Choroid plexus epithelial cell (primary cell): ENCODE measurements at regions not wholly inside any gene's neighbourhood (a gene's known extent, or its start where the extent isn't known, plus 50 kb on each side); places are given as distances from the start of the nearest gene placed in this dataset.
"Not testable (repeated sequence)": the region's sequence is repeated elsewhere in the genome, so short reads cannot be mapped to it uniquely, and the experiment has no call there.

Experiments used
- DNase-seq: peaks from one replicate; pipeline ENCODE4 v3.0.0-alpha.2; 2010; ENCODE audit warnings: low read depth
- H3K4me3 ChIP-seq: 2 replicates; pipeline ENCODE4 v1.5.1; 2011; ENCODE audit warnings: low read depth, mild to moderate bottlenecking, control low read depth, low read length, moderate library complexity
- TF ChIP-seq, protein P1 (sequence below): conservative IDR thresholded peaks from 2 replicates; pipeline ENCODE4 v1.5.1; 2011; ENCODE audit warnings: low read depth, mild to moderate bottlenecking, control low read depth, inconsistent platforms, low read length, moderate library complexity

DNA sequence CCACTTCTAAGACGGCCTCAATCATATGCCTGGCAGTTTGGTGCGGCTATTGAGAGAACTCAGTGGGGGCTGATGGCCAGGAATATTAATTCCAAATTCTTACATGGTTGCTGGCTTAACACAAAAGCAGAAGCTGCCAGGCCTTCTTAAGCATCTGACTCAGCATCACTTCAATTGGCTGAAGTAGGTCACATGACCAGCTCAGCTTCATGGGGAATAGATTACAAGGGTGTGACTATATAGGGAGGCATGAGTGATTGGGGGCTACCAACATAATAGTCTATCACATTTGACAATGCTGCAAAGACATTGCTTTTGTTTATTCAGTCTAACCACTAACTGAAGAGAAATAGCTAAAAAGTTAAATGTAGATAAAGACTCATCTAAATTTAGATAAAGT, 101.6 kb upstream of the ANKRD28 start:
- no peak overlapping the region for H3K4me3 ChIP-seq
- peak; percentile 70 for DNase-seq
- TF ChIP-seq, protein P1, sequence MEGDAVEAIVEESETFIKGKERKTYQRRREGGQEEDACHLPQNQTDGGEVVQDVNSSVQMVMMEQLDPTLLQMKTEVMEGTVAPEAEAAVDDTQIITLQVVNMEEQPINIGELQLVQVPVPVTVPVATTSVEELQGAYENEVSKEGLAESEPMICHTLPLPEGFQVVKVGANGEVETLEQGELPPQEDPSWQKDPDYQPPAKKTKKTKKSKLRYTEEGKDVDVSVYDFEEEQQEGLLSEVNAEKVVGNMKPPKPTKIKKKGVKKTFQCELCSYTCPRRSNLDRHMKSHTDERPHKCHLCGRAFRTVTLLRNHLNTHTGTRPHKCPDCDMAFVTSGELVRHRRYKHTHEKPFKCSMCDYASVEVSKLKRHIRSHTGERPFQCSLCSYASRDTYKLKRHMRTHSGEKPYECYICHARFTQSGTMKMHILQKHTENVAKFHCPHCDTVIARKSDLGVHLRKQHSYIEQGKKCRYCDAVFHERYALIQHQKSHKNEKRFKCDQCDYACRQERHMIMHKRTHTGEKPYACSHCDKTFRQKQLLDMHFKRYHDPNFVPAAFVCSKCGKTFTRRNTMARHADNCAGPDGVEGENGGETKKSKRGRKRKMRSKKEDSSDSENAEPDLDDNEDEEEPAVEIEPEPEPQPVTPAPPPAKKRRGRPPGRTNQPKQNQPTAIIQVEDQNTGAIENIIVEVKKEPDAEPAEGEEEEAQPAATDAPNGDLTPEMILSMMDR: no peak

DNA sequence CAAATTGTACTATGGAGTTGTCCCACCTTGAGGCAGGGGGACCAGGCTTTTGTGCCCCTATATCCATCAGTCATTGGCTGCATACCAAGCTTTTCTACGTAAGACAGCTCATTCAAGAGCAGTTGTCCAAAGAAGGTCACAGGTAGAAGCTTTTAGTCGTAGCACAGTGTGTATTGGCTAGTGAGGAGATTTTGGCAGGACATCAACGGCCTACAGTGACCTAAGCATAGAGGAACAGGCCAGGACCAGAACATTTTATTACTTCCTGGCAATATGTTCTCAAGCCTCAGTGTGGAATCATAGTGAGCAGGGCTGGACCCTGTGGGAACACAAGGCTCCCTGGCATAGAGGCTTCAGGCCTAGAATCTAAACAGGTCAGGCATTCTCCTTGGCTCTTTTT, 105.4 kb upstream of the ANKRD28 start:
- no peak overlapping the region for H3K4me3 ChIP-seq
- peak; percentile 53 for DNase-seq
- TF ChIP-seq, protein P1: no peak

DNA sequence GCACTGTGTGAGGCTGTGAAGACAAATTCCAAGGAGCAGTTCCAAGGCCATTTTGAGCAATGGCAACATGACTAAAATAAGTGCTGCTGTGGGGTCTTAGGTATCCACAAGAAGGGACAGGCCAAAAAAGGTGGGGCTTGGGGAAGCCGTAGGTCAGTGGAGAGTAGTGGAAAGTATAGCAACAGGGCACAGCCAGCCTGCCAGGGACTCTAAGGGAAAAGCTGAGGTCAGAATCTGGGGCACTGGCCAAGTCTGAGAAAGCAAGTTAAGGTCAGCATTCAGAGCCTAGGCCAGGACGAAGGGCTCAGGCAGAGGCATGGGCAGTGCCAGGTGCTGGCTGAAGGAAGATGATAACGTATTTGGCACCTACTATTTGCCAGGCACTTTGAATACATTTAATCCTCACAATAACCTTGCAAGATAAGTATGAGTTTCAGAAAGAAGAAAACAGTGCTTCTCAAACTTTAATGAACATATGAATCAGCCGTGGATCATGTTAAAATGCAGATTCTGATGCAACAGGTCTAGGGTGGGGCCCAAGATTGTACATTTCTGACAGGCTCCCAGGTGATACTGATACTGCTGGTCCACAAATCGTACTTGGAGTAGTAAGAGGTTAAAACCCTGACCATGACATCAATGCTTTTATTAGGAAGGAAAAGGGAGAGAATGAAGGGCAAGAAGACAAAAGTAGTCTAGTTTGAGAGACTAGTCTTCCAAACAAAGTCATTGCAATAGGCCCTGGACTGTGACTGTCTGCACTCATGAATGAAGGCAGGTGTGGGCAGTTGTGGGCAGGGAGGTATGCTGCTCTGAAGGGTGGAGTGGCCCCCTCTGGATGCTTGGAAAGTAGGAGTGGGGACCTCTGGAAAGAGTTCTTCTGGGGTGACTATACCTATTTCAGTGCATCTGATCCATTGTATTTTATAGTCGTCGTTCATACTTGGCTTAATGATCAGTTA, 106.3 kb upstream of the ANKRD28 start:
- TF ChIP-seq, protein P1: no peak
- DNase-seq: no peak
- no peak overlapping the region for H3K4me3 ChIP-seq

DNA sequence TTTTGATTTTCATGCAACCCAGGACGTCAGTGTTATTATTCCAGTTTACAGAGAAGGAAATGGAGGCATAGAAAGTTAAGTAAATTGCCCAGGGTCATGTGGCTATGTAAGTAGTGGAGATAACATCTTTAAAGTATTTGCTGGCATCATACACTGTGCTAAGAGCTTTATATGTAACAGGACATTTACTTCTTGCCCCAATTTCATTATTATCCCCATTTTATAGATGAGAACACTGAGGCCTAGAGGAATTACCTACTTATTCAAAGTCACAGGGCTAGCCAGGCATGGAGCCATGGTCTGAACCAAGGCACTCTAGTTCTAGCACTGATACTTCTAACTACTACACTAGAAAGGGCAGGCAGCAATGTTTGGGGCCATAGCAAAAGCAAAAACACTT, 107.3 kb upstream of the ANKRD28 start:
- DNase-seq: no peak
- TF ChIP-seq, protein P1: no peak

DNA sequence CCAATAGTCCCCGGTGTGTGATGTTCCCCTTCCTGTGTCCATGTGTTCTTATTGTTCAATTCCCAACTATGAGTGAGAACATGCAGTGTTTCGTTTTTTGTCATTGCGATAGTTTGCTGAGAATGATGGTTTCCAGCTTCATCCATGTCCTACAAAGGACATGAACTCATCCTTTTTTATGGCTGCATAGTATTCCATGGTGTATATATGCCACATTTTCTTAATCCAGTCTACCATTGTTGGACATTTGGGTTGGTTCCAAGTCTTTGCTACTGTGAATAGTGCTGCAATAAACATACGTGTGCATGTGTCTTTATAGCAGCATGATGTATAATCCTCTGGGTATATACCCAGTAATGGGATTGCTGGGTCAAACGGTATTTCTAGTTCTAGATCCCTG, 109.6 kb upstream of the ANKRD28 start:
- H3K4me3 ChIP-seq, DNase-seq: not testable (repeated sequence)

More for the DNA sequence above, 107.3 kb upstream of the ANKRD28 start:
- no peak overlapping the region for H3K4me3 ChIP-seq

DNA sequence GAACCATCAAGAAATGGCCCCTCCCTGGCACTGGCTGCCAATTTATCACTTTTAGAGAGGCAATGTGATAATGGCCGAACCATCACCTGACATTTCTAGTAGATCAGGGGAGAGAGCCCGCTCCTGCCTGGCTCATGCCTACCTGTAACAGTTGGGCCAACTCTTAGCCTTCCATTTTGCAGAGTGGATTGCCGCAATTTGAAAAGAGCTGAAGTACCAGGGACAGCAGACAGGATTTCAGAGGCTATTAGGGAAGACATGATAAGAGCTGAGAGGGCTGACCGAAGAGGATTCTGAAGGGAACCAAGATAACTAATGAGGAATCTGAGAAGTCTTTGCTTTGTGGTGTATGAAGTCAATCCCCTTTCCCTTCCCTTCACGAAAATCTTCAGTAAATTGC, 121.2 kb upstream of the ANKRD28 start:
- TF ChIP-seq, protein P1: no peak
- no peak overlapping the region for H3K4me3 ChIP-seq
- no peak for DNase-seq

DNA sequence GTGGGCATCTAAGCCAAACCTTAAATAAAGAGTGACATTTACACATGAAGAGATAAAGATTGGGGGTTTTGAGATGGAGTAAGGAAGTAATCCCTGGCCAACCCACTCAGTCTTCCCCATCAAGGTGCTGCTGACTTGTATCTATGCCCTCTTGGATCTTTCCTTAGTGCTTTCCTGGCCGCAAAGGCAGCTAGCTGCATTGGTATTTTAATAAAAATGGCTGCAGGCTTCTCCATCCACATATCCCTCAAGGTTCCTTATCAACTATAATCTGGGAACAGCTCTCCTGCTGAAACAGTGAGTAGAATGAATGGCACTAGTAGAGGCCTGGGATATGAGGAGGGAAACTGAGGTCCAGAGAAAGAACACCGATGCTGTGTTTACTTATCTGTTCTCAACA, 122.2 kb upstream of the ANKRD28 start:
- H3K4me3 ChIP-seq: no peak overlapping the region
- no peak for DNase-seq
- TF ChIP-seq, protein P1: no peak
